GM19035 (cell line): ENCODE measurements at regions not wholly inside any gene's neighbourhood (a gene's known extent, or its start where the extent isn't known, plus 50 kb on each side); places are given as distances from the start of the nearest gene placed in this dataset.

Experiments
- ATAC-seq: cut with Tn5 transposase; IDR thresholded peaks from one replicate; pipeline ENCODE4 v1.9.1; 2021; ENCODE audit not compliant: unreplicated experiment

GRCh38 chr6:71476872-71477271 lies 188.3 kb downstream of the OGFRL1 start:
- ATAC-seq: no peak

DNA sequence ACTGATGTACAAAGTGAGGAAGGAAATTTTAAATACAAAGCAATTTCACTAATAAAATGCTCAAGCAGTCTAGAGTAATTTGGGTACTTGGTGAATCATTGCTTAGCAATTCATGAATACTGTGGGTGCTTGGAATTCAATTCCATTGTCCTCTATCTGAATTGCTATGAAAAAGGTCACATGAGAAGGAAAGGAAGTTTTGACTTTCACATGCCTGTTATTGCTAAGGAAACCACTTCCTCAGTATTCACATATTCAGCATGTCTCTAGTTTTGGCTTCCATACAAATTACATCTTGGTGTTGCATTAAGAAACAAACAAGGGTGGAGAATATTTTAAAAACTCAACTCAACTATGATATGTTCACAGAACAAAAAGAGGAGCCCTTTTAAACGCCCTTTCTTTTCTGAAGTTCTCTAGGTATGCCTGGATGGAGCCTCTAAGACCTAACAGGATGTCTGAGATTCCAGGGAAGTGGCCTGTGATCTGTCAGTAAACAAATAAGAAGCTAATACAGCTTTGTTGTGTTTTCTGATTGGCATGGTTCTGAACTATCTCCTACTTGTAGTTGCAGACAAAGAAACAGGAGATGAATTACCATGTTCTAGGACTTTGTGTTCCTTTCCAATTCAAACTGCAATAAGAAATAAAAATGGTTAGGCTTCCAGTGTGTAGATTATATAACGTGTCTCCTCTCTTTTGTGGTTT lies 190.4 kb downstream of the OGFRL1 start:
- ATAC-seq: no peak

- ATAC-seq: no peak
Observed at GRCh38 chr6:71480577-71480976, 192.0 kb downstream of the OGFRL1 start.

GRCh38 chr6:71481011-71481410 lies 192.4 kb downstream of the OGFRL1 start:
- no peak for ATAC-seq

DNA sequence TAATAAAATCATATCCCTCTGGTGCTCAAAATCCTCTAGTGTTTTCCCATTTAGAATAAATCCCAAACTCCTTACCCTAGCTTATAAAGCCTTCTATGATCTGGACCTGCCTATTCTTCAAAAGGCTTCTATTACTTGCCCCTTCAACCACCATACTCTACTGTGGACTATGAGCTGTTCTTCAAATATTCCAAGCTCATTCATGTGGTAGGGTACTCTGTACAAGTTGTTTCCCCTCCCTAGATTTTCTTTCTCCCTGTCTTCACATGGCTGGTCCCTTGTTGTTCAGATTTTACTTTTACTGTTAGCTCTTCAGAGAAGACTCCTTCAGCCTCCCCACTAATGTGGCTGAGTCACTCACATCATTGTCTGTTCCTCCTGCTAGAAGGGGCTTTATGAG lies 193.2 kb downstream of the OGFRL1 start:
- ATAC-seq: no peak

DNA sequence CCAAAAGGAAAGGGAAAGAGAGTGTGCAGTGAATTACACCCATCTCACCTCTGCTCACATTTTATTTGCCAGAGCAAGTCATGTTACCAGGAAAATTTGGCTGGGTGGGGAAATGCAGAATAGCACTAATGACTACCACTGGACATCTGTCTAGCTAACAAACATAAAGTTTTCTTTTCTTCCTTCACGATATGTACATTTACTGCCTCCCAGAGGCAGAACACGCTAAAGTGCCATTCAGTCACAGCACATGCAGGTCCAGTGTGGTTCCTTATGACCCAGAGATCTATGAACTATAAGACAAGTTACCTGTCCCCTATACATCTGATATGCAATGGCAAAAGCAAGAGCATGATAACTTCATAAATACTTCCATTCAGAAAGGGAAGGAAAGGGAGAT lies 194.1 kb downstream of the OGFRL1 start:
- ATAC-seq: no peak

- ATAC-seq: peak; percentile 40
Observed at GRCh38 chr6:71486461-71486860, 197.8 kb downstream of the OGFRL1 start.

GRCh38 chr6:71488186-71488585 lies 199.6 kb downstream of the OGFRL1 start:
- no peak for ATAC-seq

GRCh38 chr6:71489736-71490135 lies 201.1 kb downstream of the OGFRL1 start:
- ATAC-seq: no peak

GRCh38 chr6:71490876-71491275 lies 202.3 kb downstream of the OGFRL1 start:
- no peak for ATAC-seq

GRCh38 chr6:71491844-71492243 lies 203.2 kb downstream of the OGFRL1 start:
- no peak for ATAC-seq

DNA sequence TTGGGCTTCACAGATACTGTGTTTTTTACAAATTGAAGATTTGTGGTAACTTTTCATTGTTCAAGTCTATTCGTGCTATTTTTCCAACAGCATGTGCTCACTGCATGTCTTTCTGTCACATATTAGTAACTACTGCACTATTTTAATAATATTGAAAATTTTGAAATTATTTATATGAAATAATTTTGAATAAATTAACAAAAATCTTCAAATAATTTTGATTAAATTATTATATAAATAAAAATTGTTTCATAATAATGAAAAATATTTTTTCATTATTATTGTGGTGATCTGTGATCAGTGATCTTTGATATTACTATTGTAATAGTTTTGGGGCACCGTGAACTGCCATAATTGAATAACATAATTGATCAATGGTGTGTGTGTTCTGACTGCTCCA lies 204.1 kb downstream of the OGFRL1 start:
- no peak for ATAC-seq

- ATAC-seq: peak; percentile 100
Observed at GRCh38 chr6:71496018-71496721, 207.6 kb downstream of the OGFRL1 start.

- ATAC-seq: no peak
Observed at GRCh38 chr6:71496722-71497033, 208.1 kb downstream of the OGFRL1 start.

DNA sequence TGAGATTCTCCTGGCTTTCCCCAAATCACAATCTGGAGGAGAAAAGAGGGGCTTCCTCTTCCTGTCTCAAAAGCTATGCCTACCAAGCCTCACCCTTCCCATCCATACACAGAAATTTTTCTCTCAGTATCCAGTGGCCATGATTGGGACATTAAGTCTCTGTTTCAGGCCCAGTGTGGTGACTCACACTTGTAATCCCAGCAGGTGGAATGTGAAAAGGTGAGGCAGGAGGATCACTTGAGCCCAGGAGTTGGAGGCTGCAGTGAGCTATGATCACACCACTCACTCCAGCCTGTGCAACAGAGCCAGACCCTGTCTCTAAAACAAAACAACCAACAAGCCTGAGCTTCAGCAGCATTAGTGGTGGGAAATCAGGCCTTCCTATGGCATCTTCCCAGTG lies 210.0 kb downstream of the OGFRL1 start:
- ATAC-seq: no peak

DNA sequence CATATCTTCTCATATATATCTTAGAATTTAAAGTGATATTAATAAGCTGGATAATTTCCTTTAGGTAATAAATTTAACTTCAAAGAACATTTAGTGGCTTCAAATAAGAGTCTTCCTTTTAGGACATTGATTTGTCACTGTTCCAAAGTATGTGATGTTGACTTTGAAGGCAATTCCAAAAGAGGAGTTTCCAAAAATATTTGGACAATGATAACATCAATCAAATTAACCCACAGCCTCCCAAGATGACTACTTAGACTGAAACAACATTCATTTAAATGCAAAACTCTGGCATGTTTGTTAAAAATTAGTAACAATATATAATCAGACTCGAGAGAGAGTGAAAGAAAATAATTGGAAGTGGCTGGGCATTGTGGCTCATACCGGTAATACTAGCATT lies 211.1 kb downstream of the OGFRL1 start:
- no peak for ATAC-seq

- no peak for ATAC-seq
Observed at GRCh38 chr6:71502168-71502567, 213.6 kb downstream of the OGFRL1 start.

DNA sequence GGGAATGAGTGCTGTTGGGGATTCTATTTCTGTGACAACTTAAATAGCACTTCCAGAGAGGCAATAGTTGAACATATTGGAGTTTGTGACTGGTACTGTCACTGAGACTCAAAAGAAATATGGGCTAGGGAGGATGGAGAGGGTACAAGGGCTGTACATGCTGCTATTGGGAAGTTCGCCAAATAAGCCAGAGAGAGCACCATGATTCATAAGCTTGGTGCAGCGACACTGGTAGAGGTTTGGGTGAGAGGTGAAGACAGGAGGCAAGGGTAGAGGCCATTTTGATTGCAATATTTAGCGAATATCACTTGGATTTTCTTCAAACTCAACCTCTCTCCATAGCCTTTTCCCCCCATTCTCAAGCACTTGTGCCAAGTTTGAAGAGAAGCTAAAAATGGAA lies 214.3 kb downstream of the OGFRL1 start:
- ATAC-seq: no peak

- no peak for ATAC-seq
Observed at GRCh38 chr6:71507183-71507582, 218.6 kb downstream of the OGFRL1 start.

- ATAC-seq: no peak
Observed at GRCh38 chr6:71509191-71510005, 220.8 kb downstream of the OGFRL1 start.

- peak; percentile 90 for ATAC-seq
Observed at GRCh38 chr6:71510057-71510713, 221.6 kb downstream of the OGFRL1 start.

DNA sequence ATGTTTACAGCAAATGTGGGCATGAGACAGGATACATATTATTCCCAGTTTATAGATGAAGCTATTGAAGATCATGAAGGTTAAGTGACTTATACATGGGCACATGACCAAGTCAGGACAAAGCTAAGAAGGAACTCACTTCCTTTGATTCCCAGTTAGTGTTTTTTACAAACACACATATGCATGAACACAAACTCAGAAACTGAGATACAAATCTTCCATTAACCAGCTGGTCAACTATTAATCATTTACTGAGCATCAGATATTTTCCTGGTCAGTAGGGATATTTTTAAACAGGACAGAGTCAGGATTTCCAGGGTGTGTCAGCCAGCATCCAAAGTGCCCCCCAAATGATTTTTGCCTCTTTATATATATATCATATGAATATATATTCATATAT lies 222.2 kb downstream of the OGFRL1 start:
- no peak for ATAC-seq
